ENCODE measurements at regions not wholly inside any gene's neighbourhood (a gene's known extent, or its start where the extent isn't known, plus 50 kb on each side); places are given as distances from the start of the nearest gene placed in this dataset.

DNA sequence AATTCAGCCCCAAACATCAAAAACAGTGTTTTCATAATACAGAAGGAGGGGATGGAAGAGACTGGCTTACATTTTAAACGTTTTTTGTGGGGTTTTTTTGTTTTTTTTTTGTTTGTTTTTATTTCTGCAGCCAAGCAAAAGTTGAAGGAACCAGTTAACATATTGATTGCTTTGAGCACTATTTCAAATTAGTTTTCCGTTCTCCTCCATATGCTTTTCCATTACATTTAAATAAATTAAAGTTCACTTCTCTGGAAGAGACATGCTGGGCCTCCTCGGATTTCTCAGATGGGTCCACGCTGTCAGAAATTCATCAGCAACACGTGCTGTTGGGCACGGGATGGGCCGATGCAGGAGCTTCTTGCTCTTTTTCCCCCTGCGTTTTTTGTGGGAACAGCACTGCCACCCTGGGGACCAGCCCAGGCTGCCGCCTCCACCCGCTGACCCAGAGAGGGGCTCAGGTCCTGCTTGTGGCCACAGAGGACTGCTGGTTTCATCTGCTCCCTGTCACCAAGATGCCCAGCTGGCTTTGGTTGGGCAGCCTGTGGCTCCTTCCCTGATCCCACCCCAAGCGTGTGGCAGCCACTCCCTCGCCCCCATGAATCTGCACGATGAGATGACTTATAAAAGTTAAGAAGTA is 67.7 kb upstream of the CHST15 start:
- H3K4me3 ChIP-seq (ENCODE audit: low read depth, low read length), result no peak overlapping the region
- TF ChIP-seq, protein P1, sequence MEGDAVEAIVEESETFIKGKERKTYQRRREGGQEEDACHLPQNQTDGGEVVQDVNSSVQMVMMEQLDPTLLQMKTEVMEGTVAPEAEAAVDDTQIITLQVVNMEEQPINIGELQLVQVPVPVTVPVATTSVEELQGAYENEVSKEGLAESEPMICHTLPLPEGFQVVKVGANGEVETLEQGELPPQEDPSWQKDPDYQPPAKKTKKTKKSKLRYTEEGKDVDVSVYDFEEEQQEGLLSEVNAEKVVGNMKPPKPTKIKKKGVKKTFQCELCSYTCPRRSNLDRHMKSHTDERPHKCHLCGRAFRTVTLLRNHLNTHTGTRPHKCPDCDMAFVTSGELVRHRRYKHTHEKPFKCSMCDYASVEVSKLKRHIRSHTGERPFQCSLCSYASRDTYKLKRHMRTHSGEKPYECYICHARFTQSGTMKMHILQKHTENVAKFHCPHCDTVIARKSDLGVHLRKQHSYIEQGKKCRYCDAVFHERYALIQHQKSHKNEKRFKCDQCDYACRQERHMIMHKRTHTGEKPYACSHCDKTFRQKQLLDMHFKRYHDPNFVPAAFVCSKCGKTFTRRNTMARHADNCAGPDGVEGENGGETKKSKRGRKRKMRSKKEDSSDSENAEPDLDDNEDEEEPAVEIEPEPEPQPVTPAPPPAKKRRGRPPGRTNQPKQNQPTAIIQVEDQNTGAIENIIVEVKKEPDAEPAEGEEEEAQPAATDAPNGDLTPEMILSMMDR (IDR thresholded peaks at IDR 0.05; ENCODE audit: low read depth, low read length), result no peak

DNA sequence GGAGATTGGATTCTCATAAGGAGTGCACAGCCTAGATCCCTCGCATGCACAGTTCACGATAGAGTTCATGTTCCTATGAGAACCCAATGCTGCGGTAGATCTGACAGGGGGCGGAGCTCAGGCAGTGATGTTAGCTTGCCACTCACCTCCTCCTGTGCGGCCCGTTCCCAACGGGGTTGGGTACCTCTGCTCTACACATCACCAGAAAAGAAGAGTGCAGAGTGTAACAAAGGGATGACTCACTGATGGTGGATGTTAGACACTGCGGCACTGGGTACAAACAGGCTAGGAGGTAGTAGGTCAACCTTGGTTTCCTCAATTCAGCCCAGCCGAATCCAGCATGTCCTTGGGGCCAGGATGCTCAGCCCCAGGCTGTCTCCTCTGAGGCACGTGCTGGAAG is 66.8 kb upstream of the CHST15 start:
- TF ChIP-seq, protein P1 (IDR thresholded peaks at IDR 0.05; ENCODE audit: low read depth, low read length), result no peak
- no peak overlapping the region for H3K4me3 ChIP-seq (ENCODE audit: low read depth, low read length)

DNA sequence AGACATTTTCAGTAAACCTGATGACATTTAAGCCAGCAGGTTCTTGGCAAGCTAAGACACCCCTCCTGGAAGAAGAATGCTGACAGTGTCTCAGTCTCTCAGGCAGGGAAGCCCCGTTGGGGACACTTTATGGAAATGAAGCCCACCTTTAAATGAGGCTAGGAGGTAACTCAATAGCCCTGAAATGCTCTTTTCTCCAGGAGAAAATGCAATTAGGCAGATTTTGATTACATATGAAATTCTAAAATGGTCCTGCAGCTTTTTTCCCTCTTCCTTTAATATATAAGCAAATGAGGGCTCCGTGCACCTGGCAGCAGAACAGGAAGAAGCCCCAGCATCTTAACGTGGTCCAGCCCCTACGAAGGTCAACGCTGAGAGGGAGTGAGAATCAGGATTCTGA is 65.8 kb upstream of the CHST15 start:
- TF ChIP-seq, protein P1 (IDR thresholded peaks at IDR 0.05; ENCODE audit: low read depth, low read length), result no peak
- H3K4me3 ChIP-seq (ENCODE audit: low read depth, low read length), result no peak overlapping the region

DNA sequence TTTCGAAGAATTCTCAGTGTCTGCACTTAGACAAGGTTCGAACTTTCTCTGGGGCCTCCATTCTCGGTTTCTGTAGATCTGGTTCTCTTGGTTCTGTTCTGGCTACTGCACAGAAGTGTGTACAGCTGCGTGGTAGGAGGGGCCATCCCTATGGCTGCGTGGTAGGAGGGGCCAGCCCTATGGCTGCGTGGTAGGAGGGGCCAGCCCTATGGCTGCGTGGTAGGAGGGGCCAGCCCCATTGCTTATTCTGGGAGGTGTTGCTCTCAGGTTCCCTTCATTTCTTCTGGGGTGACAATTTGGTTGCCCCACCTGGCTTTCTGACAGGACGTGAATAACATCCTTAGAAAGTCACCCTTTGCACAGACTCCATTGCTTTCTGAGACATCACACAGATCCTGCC is 65.2 kb upstream of the CHST15 start:
- no peak overlapping the region for H3K4me3 ChIP-seq (ENCODE audit: low read depth, low read length)
- TF ChIP-seq, protein P1 (IDR thresholded peaks at IDR 0.05; ENCODE audit: low read depth, low read length), result no peak

DNA sequence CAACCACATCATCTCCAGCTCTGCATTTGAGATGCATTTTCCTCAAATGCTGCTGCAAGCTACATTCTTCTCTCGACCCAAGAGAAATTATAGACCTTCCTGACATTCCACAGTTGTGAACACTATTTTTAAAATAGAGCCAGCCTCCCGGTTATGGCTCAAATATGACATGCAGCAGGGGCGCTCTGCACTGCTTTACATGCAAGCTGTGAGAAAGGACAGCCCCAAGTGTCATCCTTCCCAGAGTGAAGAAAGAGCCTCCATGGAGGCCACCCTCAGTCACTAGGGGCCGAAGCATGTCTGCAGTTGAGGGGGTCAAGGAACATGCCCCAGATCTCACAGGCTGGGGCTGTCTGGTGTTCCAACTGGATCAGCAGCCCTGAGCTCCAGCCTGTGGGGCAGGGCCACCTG is 63.9 kb upstream of the CHST15 start:
- TF ChIP-seq, protein P1 (IDR thresholded peaks at IDR 0.05; ENCODE audit: low read depth, low read length), result no peak
- H3K4me3 ChIP-seq (ENCODE audit: low read depth, low read length), result no peak overlapping the region

DNA sequence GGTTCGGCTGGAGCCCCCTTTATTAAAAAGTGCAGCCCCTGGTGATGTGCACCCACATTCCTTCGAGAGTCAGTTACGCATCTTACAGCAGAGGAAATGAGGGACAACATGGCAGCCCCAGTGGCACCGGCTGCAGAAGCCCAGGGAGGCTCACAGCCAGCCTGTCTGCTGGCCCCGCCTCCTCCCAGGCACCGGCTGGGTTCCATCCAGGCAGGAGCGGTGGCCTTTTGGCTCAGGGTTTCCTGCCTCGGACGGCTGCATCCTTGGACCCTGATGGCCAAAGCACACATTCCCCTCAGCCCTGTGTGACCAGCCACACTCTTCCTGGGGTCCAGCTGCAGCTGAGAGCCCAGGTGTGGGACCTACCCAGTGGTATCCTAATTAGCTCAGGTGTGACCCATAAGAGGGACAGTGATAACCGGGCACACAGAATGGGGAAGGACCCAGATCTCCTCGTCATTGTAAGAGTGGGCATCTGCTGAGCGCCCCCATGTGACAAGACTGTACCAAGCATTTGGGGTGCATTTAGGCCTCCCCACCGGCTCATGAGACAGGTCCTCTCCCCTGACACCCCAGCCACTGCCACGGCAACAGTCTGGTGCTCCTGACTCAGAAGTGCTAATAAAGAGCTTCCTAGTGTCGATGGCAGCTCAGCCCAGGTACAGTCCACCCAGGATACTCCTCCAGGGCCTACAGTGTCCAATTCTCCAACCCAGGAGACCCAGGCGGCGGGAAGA is 63.3 kb upstream of the CHST15 start:
- no peak overlapping the region for H3K4me3 ChIP-seq (ENCODE audit: low read depth, low read length)
- TF ChIP-seq, protein P1 (IDR thresholded peaks at IDR 0.05; ENCODE audit: low read depth, low read length), result no peak

DNA sequence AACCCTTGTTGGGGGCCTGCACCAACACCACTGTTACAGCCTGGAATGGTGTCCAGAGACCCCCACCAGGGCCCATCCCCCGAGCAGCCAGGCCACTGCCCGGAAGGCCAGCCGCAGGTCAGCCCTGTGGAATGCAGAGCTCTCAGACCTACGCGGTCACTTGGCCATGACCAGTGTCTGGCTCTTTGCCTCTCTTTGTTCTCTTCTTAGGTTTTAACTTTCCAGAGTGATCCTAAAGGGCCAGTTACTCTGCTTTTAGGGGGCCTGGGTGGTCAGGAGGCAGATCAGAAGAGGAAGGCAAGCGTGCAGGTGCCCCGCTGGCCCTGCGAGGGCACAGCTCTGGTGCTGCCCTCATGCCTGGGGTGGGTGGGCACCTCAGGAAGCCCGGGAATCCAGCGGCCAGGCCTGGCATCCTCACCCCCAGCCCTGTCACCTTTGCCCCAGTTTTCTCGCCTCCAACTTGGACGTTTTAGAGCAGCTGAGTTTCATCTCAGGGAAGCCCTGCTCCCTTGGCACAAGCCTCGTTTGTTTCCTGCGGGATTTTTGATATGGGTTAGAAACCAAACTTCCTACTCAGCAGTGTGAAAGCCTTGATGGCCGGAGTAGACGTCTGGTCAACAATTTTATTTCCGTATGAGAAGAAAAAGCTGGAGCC is 62.5 kb upstream of the CHST15 start:
- TF ChIP-seq, protein P1 (IDR thresholded peaks at IDR 0.05; ENCODE audit: low read depth, low read length), result no peak
- H3K4me3 ChIP-seq (ENCODE audit: low read depth, low read length), result no peak overlapping the region

Measured in WI38 (cell line).